GM23338 (cell line): ENCODE measurements at regions not wholly inside any gene's neighbourhood (a gene's known extent, or its start where the extent isn't known, plus 50 kb on each side); places are given as distances from the start of the nearest gene placed in this dataset.

Experiments used
- CREB1 ChIP-seq: fragments of 250-450 bp; sonication (Bioruptor Pico); IDR thresholded peaks from 2 replicates; pipeline ENCODE4 v1.5.0; 2020; ENCODE audit warnings: low read depth, mild to moderate bottlenecking, moderate library complexity
- ETS1 ChIP-seq: IDR thresholded peaks from 2 replicates; pipeline ENCODE4 v1.6.1; 2016; ENCODE audit warnings: antibody characterized with exemption
- EZH2 ChIP-seq: fragments of 200-600 bp; sonication (generic); IDR thresholded peaks from one replicate; pipeline ENCODE4 v1.8.0; 2017; ENCODE audit warnings: antibody characterized with exemption, mild to moderate bottlenecking, low read depth; ENCODE audit not compliant: unreplicated experiment
- EZH2phosphoT487 ChIP-seq: fragments of 200-600 bp; sonication (generic); IDR thresholded peaks from one replicate; pipeline ENCODE4 v1.8.1; 2018; ENCODE audit warnings: antibody characterized with exemption; ENCODE audit not compliant: unreplicated experiment
- JUNB ChIP-seq: IDR thresholded peaks from one replicate; pipeline ENCODE4 v1.6.1; 2016; ENCODE audit warnings: antibody characterized with exemption; ENCODE audit not compliant: unreplicated experiment
- NANOG ChIP-seq: IDR thresholded peaks from 2 replicates; pipeline ENCODE4 v1.6.1; 2016; ENCODE audit warnings: antibody characterized with exemption, borderline replicate concordance
- POLR2AphosphoS5 ChIP-seq: IDR thresholded peaks from 2 replicates; pipeline ENCODE4 v1.6.1; 2016; ENCODE audit warnings: antibody characterized with exemption, low read depth
- REST ChIP-seq: IDR thresholded peaks from one replicate; pipeline ENCODE4 v1.6.1; 2018; ENCODE audit warnings: antibody characterized with exemption; ENCODE audit not compliant: unreplicated experiment
- STAT1 ChIP-seq: IDR thresholded peaks from one replicate; pipeline ENCODE4 v1.6.1; 2016; ENCODE audit warnings: antibody characterized with exemption; ENCODE audit not compliant: unreplicated experiment
- ZNF114 ChIP-seq: fragments of 250-450 bp; sonication (Bioruptor Pico); IDR thresholded peaks from 2 replicates; pipeline ENCODE4 v1.5.0; 2020; ENCODE audit warnings: mild to moderate bottlenecking, moderate library complexity
- ZNF331 ChIP-seq: fragments of 250-450 bp; sonication (Bioruptor Pico); IDR thresholded peaks from 2 replicates; pipeline ENCODE4 v1.5.0; 2020; ENCODE audit warnings: low read depth, mild to moderate bottlenecking, moderate library complexity
- TF ChIP-seq, protein P1 (sequence below), 2 experiments: fragments of 200-600 bp in 1 of 2; sonication (generic) in 1 of 2; conservative IDR thresholded peaks; 2 replicates each; pipeline versions ENCODE4 v1.5.1 to v1.6.1; 2016 to 2017; ENCODE audit warnings: antibody characterized with exemption in 2 of 2, low read depth in 2 of 2, mild to moderate bottlenecking in 2 of 2, moderate library complexity in 1 of 2
- TF ChIP-seq, protein P2 (sequence below): fragments of 250-450 bp; sonication (Bioruptor Pico); IDR thresholded peaks from 2 replicates; pipeline ENCODE4 v1.5.0; 2020; ENCODE audit warnings: mild to moderate bottlenecking, moderate library complexity

- TF ChIP-seq, protein P1, sequence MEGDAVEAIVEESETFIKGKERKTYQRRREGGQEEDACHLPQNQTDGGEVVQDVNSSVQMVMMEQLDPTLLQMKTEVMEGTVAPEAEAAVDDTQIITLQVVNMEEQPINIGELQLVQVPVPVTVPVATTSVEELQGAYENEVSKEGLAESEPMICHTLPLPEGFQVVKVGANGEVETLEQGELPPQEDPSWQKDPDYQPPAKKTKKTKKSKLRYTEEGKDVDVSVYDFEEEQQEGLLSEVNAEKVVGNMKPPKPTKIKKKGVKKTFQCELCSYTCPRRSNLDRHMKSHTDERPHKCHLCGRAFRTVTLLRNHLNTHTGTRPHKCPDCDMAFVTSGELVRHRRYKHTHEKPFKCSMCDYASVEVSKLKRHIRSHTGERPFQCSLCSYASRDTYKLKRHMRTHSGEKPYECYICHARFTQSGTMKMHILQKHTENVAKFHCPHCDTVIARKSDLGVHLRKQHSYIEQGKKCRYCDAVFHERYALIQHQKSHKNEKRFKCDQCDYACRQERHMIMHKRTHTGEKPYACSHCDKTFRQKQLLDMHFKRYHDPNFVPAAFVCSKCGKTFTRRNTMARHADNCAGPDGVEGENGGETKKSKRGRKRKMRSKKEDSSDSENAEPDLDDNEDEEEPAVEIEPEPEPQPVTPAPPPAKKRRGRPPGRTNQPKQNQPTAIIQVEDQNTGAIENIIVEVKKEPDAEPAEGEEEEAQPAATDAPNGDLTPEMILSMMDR (conservative IDR thresholded peaks at IDR 0.05; ENCODE audit: low read depth in 2 of 2): no peak
- no peak for TF ChIP-seq EZH2
- TF ChIP-seq POLR2AphosphoS5: no peak
- TF ChIP-seq CREB1: no peak
- no peak for TF ChIP-seq REST
- no peak for TF ChIP-seq EZH2phosphoT487
- TF ChIP-seq ETS1: no peak
- no peak for TF ChIP-seq STAT1
- no peak for TF ChIP-seq JUNB
- no peak for TF ChIP-seq ZNF114 (CRISPR knock-in tag)
- no peak for TF ChIP-seq ZNF331 (CRISPR knock-in tag)
- TF ChIP-seq NANOG: no peak
- TF ChIP-seq, protein P2, sequence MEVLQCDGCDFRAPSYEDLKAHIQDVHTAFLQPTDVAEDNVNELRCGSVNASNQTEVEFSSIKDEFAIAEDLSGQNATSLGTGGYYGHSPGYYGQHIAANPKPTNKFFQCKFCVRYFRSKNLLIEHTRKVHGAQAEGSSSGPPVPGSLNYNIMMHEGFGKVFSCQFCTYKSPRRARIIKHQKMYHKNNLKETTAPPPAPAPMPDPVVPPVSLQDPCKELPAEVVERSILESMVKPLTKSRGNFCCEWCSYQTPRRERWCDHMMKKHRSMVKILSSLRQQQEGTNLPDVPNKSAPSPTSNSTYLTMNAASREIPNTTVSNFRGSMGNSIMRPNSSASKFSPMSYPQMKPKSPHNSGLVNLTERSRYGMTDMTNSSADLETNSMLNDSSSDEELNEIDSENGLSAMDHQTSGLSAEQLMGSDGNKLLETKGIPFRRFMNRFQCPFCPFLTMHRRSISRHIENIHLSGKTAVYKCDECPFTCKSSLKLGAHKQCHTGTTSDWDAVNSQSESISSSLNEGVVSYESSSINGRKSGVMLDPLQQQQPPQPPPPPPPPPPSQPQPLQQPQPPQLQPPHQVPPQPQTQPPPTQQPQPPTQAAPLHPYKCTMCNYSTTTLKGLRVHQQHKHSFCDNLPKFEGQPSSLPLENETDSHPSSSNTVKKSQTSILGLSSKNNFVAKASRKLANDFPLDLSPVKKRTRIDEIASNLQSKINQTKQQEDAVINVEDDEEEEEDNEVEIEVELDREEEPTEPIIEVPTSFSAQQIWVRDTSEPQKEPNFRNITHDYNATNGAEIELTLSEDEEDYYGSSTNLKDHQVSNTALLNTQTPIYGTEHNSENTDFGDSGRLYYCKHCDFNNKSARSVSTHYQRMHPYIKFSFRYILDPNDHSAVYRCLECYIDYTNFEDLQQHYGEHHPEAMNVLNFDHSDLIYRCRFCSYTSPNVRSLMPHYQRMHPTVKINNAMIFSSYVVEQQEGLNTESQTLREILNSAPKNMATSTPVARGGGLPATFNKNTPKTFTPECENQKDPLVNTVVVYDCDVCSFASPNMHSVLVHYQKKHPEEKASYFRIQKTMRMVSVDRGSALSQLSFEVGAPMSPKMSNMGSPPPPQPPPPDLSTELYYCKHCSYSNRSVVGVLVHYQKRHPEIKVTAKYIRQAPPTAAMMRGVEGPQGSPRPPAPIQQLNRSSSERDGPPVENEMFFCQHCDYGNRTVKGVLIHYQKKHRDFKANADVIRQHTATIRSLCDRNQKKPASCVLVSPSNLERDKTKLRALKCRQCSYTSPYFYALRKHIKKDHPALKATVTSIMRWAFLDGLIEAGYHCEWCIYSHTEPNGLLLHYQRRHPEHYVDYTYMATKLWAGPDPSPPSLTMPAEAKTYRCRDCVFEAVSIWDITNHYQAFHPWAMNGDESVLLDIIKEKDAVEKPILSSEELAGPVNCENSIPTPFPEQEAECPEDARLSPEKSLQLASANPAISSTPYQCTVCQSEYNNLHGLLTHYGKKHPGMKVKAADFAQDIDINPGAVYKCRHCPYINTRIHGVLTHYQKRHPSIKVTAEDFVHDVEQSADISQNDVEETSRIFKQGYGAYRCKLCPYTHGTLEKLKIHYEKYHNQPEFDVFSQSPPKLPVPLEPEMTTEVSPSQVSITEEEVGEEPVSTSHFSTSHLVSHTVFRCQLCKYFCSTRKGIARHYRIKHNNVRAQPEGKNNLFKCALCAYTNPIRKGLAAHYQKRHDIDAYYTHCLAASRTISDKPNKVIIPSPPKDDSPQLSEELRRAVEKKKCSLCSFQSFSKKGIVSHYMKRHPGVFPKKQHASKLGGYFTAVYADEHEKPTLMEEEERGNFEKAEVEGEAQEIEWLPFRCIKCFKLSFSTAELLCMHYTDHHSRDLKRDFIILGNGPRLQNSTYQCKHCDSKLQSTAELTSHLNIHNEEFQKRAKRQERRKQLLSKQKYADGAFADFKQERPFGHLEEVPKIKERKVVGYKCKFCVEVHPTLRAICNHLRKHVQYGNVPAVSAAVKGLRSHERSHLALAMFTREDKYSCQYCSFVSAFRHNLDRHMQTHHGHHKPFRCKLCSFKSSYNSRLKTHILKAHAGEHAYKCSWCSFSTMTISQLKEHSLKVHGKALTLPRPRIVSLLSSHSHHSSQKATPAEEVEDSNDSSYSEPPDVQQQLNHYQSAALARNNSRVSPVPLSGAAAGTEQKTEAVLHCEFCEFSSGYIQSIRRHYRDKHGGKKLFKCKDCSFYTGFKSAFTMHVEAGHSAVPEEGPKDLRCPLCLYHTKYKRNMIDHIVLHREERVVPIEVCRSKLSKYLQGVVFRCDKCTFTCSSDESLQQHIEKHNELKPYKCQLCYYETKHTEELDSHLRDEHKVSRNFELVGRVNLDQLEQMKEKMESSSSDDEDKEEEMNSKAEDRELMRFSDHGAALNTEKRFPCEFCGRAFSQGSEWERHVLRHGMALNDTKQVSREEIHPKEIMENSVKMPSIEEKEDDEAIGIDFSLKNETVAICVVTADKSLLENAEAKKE (CRISPR knock-in tag): no peak
These were observed 381.2 kb downstream of the GBE1 start for GRCh38 chr3:81380234-81380633.
